ENCODE measurements at regions not wholly inside any gene's neighbourhood (a gene's known extent, or its start where the extent isn't known, plus 50 kb on each side); places are given as distances from the start of the nearest gene placed in this dataset.

- no peak for DNase-seq (ENCODE audit: low read depth, low spot score)
- H3K9me3 ChIP-seq (replicated peaks; ENCODE audit: control insufficient read depth, insufficient read depth, low read length): no peaks in the 10 kb centered on the region
- no peak for TF ChIP-seq MAX (IDR thresholded peaks at IDR 0.05; ENCODE audit: insufficient read depth, insufficient read length)
- no peak for TF ChIP-seq EZH2 (IDR thresholded peaks at IDR 0.05; ENCODE audit: borderline replicate concordance, low read depth, low read length, severe bottlenecking)
- TF ChIP-seq POLR2AphosphoS5 (IDR thresholded peaks at IDR 0.05; ENCODE audit: insufficient read depth, low read depth, low read length): no peak
- no peak for TF ChIP-seq MYC (IDR thresholded peaks at IDR 0.05; ENCODE audit: low read depth, low read length)
- TF ChIP-seq GATA2 (IDR thresholded peaks at IDR 0.05; ENCODE audit: insufficient read depth, insufficient read length, low read depth, low read length): no peak
- no peak for TF ChIP-seq POLR2A (IDR thresholded peaks at IDR 0.05; ENCODE audit: low read depth, low read length)
- TF ChIP-seq JUN (IDR thresholded peaks at IDR 0.05; ENCODE audit: borderline replicate concordance, insufficient read depth, insufficient read length, low read depth): no peak
- no peak for TF ChIP-seq CTCF (IDR thresholded peaks at IDR 0.05; ENCODE audit: extremely low read depth in 1 of 2, insufficient read depth in 1 of 2, low read depth in 1 of 2, low read length in 2 of 2)
- no peak for TF ChIP-seq FOS (IDR thresholded peaks at IDR 0.05; ENCODE audit: borderline replicate concordance, insufficient read depth, low read length)
- intact Hi-C loops (cut with micrococcal nuclease): no loop called here
- H3K9ac ChIP-seq (replicated peaks; ENCODE audit: extremely low read depth, insufficient read depth, low read length): no peak overlapping the region
- no TSS peak for BruUV-seq (replicated peaks)
- H3K27ac ChIP-seq (ENCODE audit: insufficient read depth, low read depth, low read length): no peak overlapping the region
- no peaks in the 10 kb centered on the region for H3K79me2 ChIP-seq (ENCODE audit: control insufficient read depth, insufficient read depth, low read length)
- ChIA-PET POLR2A (no interaction called here), CTCF (no interaction called here)
- no peak overlapping the region for H3K4me3 ChIP-seq (replicated peaks in 1 of 3; ENCODE audit: insufficient read depth in 1 of 3, low read depth in 1 of 3, low read length in 3 of 3)
- no peaks in the 10 kb centered on the region for H3K4me1 ChIP-seq (ENCODE audit: control insufficient read depth, extremely low read depth, insufficient read depth, low read length)
- H4K20me1 ChIP-seq (replicated peaks; ENCODE audit: control insufficient read depth, extremely low read depth, insufficient read depth, low read length): no peaks in the 10 kb centered on the region
- H3K27me3 ChIP-seq (ENCODE audit: control insufficient read depth in 2 of 2, insufficient read depth in 2 of 2, low read length in 2 of 2): no peaks in the 10 kb centered on the region
- FAIRE-seq: no peak
- no peak overlapping the region for H2AFZ ChIP-seq (ENCODE audit: low read depth, low read length)
- no peak overlapping the region for H3K4me2 ChIP-seq (ENCODE audit: insufficient read depth, low read length)
- dilution Hi-C loops (cut with MboI; ENCODE audit: extremely low pct_ligation_motif_present, low sequenced_read_pairs): no loop called here
- H3K36me3 ChIP-seq (ENCODE audit: control insufficient read depth in 2 of 2, extremely low read depth in 1 of 2, insufficient read depth in 2 of 2, low read length in 2 of 2): no peaks in the 10 kb centered on the region
- no peaks in the 10 kb centered on the region for H3K9me1 ChIP-seq (replicated peaks; ENCODE audit: control insufficient read depth, extremely low read depth, insufficient read depth, low read length)
These were observed 1329.1 kb upstream of the SPRY2 start for GRCh38 chr13:81670048-81670447.

All from endothelial cell of umbilical vein (primary cell).